ENCODE measurements at regions not wholly inside any gene's neighbourhood (a gene's known extent, or its start where the extent isn't known, plus 50 kb on each side); places are given as distances from the start of the nearest gene placed in this dataset.

DNA sequence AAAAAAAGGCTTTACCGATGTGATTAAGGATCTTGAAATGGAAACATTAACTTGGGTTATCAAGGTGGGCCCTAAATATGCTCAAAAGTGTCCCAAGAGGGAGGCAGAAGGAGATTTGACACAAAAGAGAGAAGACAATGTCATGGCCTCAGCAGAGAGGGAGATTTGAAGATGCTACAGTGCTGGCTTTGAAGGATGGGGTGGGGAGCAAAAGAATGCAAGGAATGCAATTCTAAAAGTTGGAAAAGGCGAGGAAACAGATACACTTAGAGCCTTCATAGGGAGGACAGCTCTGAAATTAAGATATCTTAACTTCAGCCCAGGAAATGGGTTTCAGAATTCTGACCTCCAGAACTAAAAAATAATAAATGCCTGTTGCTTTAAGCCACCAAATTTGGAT lies 314.5 kb upstream of the CCDC54 start:
- TF ChIP-seq, protein P1, sequence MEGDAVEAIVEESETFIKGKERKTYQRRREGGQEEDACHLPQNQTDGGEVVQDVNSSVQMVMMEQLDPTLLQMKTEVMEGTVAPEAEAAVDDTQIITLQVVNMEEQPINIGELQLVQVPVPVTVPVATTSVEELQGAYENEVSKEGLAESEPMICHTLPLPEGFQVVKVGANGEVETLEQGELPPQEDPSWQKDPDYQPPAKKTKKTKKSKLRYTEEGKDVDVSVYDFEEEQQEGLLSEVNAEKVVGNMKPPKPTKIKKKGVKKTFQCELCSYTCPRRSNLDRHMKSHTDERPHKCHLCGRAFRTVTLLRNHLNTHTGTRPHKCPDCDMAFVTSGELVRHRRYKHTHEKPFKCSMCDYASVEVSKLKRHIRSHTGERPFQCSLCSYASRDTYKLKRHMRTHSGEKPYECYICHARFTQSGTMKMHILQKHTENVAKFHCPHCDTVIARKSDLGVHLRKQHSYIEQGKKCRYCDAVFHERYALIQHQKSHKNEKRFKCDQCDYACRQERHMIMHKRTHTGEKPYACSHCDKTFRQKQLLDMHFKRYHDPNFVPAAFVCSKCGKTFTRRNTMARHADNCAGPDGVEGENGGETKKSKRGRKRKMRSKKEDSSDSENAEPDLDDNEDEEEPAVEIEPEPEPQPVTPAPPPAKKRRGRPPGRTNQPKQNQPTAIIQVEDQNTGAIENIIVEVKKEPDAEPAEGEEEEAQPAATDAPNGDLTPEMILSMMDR (conservative IDR thresholded peaks at IDR 0.05; ENCODE audit: low read depth in 2 of 2) = no peak
- no peak for TF ChIP-seq POLR2AphosphoS5 (IDR thresholded peaks at IDR 0.05; ENCODE audit: low read depth)
- no peak for TF ChIP-seq CREB1 (CRISPR knock-in tag; IDR thresholded peaks at IDR 0.05; ENCODE audit: low read depth)
- TF ChIP-seq EZH2phosphoT487 (IDR thresholded peaks at IDR 0.05; ENCODE audit: unreplicated experiment) = no peak
- TF ChIP-seq, protein P2, sequence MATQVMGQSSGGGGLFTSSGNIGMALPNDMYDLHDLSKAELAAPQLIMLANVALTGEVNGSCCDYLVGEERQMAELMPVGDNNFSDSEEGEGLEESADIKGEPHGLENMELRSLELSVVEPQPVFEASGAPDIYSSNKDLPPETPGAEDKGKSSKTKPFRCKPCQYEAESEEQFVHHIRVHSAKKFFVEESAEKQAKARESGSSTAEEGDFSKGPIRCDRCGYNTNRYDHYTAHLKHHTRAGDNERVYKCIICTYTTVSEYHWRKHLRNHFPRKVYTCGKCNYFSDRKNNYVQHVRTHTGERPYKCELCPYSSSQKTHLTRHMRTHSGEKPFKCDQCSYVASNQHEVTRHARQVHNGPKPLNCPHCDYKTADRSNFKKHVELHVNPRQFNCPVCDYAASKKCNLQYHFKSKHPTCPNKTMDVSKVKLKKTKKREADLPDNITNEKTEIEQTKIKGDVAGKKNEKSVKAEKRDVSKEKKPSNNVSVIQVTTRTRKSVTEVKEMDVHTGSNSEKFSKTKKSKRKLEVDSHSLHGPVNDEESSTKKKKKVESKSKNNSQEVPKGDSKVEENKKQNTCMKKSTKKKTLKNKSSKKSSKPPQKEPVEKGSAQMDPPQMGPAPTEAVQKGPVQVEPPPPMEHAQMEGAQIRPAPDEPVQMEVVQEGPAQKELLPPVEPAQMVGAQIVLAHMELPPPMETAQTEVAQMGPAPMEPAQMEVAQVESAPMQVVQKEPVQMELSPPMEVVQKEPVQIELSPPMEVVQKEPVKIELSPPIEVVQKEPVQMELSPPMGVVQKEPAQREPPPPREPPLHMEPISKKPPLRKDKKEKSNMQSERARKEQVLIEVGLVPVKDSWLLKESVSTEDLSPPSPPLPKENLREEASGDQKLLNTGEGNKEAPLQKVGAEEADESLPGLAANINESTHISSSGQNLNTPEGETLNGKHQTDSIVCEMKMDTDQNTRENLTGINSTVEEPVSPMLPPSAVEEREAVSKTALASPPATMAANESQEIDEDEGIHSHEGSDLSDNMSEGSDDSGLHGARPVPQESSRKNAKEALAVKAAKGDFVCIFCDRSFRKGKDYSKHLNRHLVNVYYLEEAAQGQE (IDR thresholded peaks at IDR 0.05; ENCODE audit: unreplicated experiment) = no peak
- TF ChIP-seq NANOG (IDR thresholded peaks at IDR 0.05; ENCODE audit: borderline replicate concordance) = no peak
- TF ChIP-seq, protein P3, sequence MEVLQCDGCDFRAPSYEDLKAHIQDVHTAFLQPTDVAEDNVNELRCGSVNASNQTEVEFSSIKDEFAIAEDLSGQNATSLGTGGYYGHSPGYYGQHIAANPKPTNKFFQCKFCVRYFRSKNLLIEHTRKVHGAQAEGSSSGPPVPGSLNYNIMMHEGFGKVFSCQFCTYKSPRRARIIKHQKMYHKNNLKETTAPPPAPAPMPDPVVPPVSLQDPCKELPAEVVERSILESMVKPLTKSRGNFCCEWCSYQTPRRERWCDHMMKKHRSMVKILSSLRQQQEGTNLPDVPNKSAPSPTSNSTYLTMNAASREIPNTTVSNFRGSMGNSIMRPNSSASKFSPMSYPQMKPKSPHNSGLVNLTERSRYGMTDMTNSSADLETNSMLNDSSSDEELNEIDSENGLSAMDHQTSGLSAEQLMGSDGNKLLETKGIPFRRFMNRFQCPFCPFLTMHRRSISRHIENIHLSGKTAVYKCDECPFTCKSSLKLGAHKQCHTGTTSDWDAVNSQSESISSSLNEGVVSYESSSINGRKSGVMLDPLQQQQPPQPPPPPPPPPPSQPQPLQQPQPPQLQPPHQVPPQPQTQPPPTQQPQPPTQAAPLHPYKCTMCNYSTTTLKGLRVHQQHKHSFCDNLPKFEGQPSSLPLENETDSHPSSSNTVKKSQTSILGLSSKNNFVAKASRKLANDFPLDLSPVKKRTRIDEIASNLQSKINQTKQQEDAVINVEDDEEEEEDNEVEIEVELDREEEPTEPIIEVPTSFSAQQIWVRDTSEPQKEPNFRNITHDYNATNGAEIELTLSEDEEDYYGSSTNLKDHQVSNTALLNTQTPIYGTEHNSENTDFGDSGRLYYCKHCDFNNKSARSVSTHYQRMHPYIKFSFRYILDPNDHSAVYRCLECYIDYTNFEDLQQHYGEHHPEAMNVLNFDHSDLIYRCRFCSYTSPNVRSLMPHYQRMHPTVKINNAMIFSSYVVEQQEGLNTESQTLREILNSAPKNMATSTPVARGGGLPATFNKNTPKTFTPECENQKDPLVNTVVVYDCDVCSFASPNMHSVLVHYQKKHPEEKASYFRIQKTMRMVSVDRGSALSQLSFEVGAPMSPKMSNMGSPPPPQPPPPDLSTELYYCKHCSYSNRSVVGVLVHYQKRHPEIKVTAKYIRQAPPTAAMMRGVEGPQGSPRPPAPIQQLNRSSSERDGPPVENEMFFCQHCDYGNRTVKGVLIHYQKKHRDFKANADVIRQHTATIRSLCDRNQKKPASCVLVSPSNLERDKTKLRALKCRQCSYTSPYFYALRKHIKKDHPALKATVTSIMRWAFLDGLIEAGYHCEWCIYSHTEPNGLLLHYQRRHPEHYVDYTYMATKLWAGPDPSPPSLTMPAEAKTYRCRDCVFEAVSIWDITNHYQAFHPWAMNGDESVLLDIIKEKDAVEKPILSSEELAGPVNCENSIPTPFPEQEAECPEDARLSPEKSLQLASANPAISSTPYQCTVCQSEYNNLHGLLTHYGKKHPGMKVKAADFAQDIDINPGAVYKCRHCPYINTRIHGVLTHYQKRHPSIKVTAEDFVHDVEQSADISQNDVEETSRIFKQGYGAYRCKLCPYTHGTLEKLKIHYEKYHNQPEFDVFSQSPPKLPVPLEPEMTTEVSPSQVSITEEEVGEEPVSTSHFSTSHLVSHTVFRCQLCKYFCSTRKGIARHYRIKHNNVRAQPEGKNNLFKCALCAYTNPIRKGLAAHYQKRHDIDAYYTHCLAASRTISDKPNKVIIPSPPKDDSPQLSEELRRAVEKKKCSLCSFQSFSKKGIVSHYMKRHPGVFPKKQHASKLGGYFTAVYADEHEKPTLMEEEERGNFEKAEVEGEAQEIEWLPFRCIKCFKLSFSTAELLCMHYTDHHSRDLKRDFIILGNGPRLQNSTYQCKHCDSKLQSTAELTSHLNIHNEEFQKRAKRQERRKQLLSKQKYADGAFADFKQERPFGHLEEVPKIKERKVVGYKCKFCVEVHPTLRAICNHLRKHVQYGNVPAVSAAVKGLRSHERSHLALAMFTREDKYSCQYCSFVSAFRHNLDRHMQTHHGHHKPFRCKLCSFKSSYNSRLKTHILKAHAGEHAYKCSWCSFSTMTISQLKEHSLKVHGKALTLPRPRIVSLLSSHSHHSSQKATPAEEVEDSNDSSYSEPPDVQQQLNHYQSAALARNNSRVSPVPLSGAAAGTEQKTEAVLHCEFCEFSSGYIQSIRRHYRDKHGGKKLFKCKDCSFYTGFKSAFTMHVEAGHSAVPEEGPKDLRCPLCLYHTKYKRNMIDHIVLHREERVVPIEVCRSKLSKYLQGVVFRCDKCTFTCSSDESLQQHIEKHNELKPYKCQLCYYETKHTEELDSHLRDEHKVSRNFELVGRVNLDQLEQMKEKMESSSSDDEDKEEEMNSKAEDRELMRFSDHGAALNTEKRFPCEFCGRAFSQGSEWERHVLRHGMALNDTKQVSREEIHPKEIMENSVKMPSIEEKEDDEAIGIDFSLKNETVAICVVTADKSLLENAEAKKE (CRISPR knock-in tag; IDR thresholded peaks at IDR 0.05) = peak; percentile 77
- TF ChIP-seq EZH2 (IDR thresholded peaks at IDR 0.05; ENCODE audit: low read depth, unreplicated experiment) = no peak
- no peak for TF ChIP-seq ZNF331 (CRISPR knock-in tag; IDR thresholded peaks at IDR 0.05; ENCODE audit: low read depth)
- TF ChIP-seq, protein P4, sequence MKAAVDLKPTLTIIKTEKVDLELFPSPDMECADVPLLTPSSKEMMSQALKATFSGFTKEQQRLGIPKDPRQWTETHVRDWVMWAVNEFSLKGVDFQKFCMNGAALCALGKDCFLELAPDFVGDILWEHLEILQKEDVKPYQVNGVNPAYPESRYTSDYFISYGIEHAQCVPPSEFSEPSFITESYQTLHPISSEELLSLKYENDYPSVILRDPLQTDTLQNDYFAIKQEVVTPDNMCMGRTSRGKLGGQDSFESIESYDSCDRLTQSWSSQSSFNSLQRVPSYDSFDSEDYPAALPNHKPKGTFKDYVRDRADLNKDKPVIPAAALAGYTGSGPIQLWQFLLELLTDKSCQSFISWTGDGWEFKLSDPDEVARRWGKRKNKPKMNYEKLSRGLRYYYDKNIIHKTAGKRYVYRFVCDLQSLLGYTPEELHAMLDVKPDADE (IDR thresholded peaks at IDR 0.05) = no peak
- no peak for TF ChIP-seq JUNB (IDR thresholded peaks at IDR 0.05; ENCODE audit: unreplicated experiment)

Measured in GM23338 (cell line).